ENCODE measurements at regions not wholly inside any gene's neighbourhood (a gene's known extent, or its start where the extent isn't known, plus 50 kb on each side); places are given as distances from the start of the nearest gene placed in this dataset.

- intact Hi-C loops (cut with DNase I): no loop called here
- ATAC-seq: no peak
- no peak for DNase-seq (ENCODE audit: missing footprints)
Observed at GRCh38 chr11:112352907-112353306, 92.2 kb upstream of the PLET1 start.

- ATAC-seq (no peak), DNase-seq (ENCODE audit: missing footprints) (no peak)
- intact Hi-C loops (cut with DNase I): no loop called here
Observed at GRCh38 chr11:112354364-112354763, 93.7 kb upstream of the PLET1 start.

GRCh38 chr11:112355726-112356125 is 95.1 kb upstream of the PLET1 start:
- DNase-seq (ENCODE audit: missing footprints) (no peak), ATAC-seq (no peak)
- intact Hi-C loops (cut with DNase I): no loop called here

GRCh38 chr11:112357488-112357887 is 96.8 kb upstream of the PLET1 start:
- intact Hi-C loops (cut with DNase I): no loop called here
- DNase-seq (ENCODE audit: missing footprints) (no peak), ATAC-seq (no peak)

- intact Hi-C loops (cut with DNase I): no loop called here
- no peak for ATAC-seq
- no peak for DNase-seq (ENCODE audit: missing footprints)
Observed at GRCh38 chr11:112361396-112361795, 100.7 kb upstream of the PLET1 start.

GRCh38 chr11:112363527-112363926 is 102.9 kb upstream of the PLET1 start:
- ATAC-seq (no peak), DNase-seq (ENCODE audit: missing footprints) (no peak)
- intact Hi-C loops (cut with DNase I): no loop called here

- ATAC-seq (no peak), DNase-seq (ENCODE audit: missing footprints) (no peak)
- intact Hi-C loops (cut with DNase I): no loop called here
Observed at GRCh38 chr11:112364962-112365481, 104.4 kb upstream of the PLET1 start.

GRCh38 chr11:112366012-112366411 is 105.4 kb upstream of the PLET1 start:
- DNase-seq (ENCODE audit: missing footprints): no peak
- no peak for ATAC-seq
- intact Hi-C loops (cut with DNase I): no loop called here

- intact Hi-C loops (cut with DNase I): no loop called here
- no peak for DNase-seq (ENCODE audit: missing footprints)
- ATAC-seq: no peak
Observed at GRCh38 chr11:112366777-112367176, 106.1 kb upstream of the PLET1 start.

GRCh38 chr11:112367461-112367860 is 106.8 kb upstream of the PLET1 start:
- intact Hi-C loops (cut with DNase I): no loop called here
- DNase-seq (ENCODE audit: missing footprints) (no peak), ATAC-seq (no peak)

- DNase-seq (ENCODE audit: missing footprints) (no peak), ATAC-seq (no peak)
- intact Hi-C loops (cut with DNase I): no loop called here
Observed at GRCh38 chr11:112367895-112368294, 107.2 kb upstream of the PLET1 start.

GRCh38 chr11:112368381-112368780 is 107.7 kb upstream of the PLET1 start:
- intact Hi-C loops (cut with DNase I): no loop called here
- ATAC-seq (no peak), DNase-seq (ENCODE audit: missing footprints) (no peak)

GRCh38 chr11:112369374-112369773 is 108.7 kb upstream of the PLET1 start:
- DNase-seq (ENCODE audit: missing footprints): no peak
- intact Hi-C loops (cut with DNase I): no loop called here
- no peak for ATAC-seq

- intact Hi-C loops (cut with DNase I): no loop called here
- no peak for ATAC-seq
- DNase-seq (ENCODE audit: missing footprints): no peak
Observed at GRCh38 chr11:112369916-112370315, 109.3 kb upstream of the PLET1 start.

- no peak for DNase-seq (ENCODE audit: missing footprints)
- intact Hi-C loops (cut with DNase I): loop anchor here (5.0 kb wide), 1 partner anchor 82 kb away; no protein-coding TSS in a partner anchor
- no peak for ATAC-seq
Observed at GRCh38 chr11:112374486-112375140, 114.0 kb upstream of the PLET1 start.

GRCh38 chr11:112377946-112378345 is 117.3 kb upstream of the PLET1 start:
- DNase-seq (ENCODE audit: missing footprints) (no peak), ATAC-seq (no peak)
- intact Hi-C loops (cut with DNase I): loop anchor here (5.0 kb wide), 1 partner anchor 86 kb away; no protein-coding TSS in a partner anchor

GRCh38 chr11:112380464-112380863 is 119.8 kb upstream of the PLET1 start:
- intact Hi-C loops (cut with DNase I): no loop called here
- ATAC-seq (no peak), DNase-seq (ENCODE audit: missing footprints) (no peak)

GRCh38 chr11:112381578-112381977 is 120.9 kb upstream of the PLET1 start:
- ATAC-seq (no peak), DNase-seq (ENCODE audit: missing footprints) (no peak)
- intact Hi-C loops (cut with DNase I): no loop called here

- ATAC-seq: no peak
- intact Hi-C loops (cut with DNase I): no loop called here
- DNase-seq (ENCODE audit: missing footprints): no peak
Observed at GRCh38 chr11:112382561-112382960, 121.9 kb upstream of the PLET1 start.

GRCh38 chr11:112388496-112388895 is 127.8 kb upstream of the PLET1 start:
- intact Hi-C loops (cut with DNase I): no loop called here
- DNase-seq (ENCODE audit: missing footprints): no peak
- ATAC-seq: no peak

GRCh38 chr11:112391086-112391485 is 130.4 kb upstream of the PLET1 start:
- intact Hi-C loops (cut with DNase I): no loop called here
- no peak for ATAC-seq
- no peak for DNase-seq (ENCODE audit: missing footprints)

Data from Right ventricle myocardium inferior (tissue), 1 donor.